ENCODE measurements at regions not wholly inside any gene's neighbourhood (a gene's known extent, or its start where the extent isn't known, plus 50 kb on each side); places are given as distances from the start of the nearest gene placed in this dataset.

DNA sequence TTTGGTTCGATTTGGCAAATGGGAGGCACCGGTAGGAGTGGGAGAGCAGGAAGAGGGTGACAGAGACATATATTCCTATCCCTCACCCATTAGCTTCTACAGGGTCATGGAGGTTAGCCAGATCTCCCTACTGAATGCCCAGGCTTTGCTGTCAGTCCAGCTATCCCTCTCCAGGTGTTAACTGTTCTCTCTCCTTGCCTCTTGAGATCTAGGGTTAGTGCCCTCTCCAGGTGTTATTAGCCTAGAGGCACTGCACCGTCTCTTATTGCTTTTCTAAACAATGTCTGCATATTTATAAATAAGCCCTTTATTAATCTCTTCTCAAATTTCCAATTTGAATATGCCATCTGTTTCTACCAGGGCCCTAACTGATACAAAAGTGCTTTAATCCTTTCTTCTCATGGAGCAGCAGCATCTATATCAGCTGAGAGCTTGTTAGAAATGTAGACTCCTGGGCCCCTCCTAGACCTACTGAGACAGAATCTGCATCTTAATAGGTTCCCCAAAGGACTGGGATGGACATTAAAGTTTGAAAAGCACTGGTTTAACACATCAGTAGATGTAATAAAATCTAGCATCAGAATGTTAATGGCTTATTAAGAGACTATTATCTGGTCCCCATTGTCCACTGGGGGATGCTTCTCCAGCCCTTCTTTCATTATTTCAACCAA lies 322.5 kb upstream of the SLC24A2 start:
- Histone ChIP-seq H3K9me3 (peaks cover 0 to 5% of the 10 kb centered on the region in 2 donors), H3K4me3 (no peak overlapping the region), H3K36me3 (no peaks in the 10 kb centered on the region), H3K4me1 (no peaks in the 10 kb centered on the region), H3K27ac (no peak overlapping the region), H3K27me3 (no peaks in the 10 kb centered on the region)
- ATAC-seq = no peak
- TF ChIP-seq, protein P1, sequence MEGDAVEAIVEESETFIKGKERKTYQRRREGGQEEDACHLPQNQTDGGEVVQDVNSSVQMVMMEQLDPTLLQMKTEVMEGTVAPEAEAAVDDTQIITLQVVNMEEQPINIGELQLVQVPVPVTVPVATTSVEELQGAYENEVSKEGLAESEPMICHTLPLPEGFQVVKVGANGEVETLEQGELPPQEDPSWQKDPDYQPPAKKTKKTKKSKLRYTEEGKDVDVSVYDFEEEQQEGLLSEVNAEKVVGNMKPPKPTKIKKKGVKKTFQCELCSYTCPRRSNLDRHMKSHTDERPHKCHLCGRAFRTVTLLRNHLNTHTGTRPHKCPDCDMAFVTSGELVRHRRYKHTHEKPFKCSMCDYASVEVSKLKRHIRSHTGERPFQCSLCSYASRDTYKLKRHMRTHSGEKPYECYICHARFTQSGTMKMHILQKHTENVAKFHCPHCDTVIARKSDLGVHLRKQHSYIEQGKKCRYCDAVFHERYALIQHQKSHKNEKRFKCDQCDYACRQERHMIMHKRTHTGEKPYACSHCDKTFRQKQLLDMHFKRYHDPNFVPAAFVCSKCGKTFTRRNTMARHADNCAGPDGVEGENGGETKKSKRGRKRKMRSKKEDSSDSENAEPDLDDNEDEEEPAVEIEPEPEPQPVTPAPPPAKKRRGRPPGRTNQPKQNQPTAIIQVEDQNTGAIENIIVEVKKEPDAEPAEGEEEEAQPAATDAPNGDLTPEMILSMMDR (IDR thresholded peaks at IDR 0.05) = no peak
- DNase-seq = no peak
- intact Hi-C loops (cut with DNase I) = no loop called here

DNA sequence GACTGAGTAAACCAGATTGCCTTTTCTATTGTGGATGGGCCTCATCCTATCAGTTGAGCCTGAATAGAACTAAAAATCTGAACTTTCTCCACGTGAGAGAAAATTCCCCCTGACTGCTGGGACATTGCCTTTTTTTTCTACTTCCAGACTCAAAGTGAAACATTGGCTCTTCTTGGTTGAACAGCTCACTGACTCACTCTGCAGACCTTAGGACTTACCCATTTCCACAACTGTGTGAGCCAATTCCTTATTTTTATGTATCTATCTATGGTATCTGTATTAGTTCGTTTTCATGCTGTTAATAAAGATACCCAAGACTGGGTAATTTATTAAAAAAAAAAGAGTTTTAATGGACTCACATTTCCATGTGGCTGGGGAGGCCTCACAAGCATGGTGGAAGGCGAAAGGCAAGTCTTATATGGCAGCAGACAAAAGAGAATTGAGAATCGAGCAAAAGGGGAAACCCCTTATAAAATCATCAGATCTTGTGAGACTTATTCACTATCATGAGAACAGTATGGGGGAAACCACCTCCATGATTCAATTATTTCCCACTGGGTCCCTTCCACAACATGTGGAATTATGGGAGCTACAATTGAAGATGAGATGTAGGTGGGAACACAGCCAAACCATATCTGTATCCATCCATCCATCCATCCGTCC lies 306.7 kb upstream of the SLC24A2 start:
- no peak for ATAC-seq
- Histone ChIP-seq H3K27me3 (no peaks in the 10 kb centered on the region), H3K27ac (no peak overlapping the region), H3K36me3 (no peaks in the 10 kb centered on the region), H3K4me1 (no peaks in the 10 kb centered on the region), H3K4me3 (no peak overlapping the region), H3K9me3 (no peaks in the 10 kb centered on the region)
- TF ChIP-seq, protein P1 (IDR thresholded peaks at IDR 0.05) = no peak
- DNase-seq = no peak
- intact Hi-C loops (cut with DNase I) = no loop called here

DNA sequence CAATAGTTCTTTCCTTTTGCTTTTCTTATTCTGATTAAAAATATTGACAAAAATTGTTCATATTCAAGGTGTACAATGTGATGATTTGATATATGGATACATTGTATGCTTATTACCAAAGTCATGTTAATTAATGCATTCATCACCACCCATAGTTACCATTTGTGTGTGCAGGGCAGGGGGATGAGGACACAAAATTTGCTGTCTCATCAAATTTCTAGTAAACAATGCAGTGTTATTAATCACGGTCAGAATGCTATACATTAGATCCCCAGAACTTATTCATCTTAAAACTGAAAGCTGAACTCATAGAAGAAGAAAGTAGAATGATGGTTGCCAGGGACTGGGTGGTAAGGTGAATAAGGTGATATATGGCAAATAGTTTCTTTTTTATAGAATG lies 303.7 kb upstream of the SLC24A2 start:
- DNase-seq (no peak), ATAC-seq (no peak)
- intact Hi-C loops (cut with DNase I) = no loop called here
- H3K4me3 ChIP-seq = no peak overlapping the region
- H3K27me3 ChIP-seq = peaks cover 0 to 27% of the 10 kb centered on the region in 2 donors
- H3K4me1 ChIP-seq = no peaks in the 10 kb centered on the region
- TF ChIP-seq, protein P1 (IDR thresholded peaks at IDR 0.05) = no peak
- no peak overlapping the region for H3K27ac ChIP-seq
- H3K9me3 ChIP-seq = no peaks in the 10 kb centered on the region
- H3K36me3 ChIP-seq = no peaks in the 10 kb centered on the region

GRCh38 chr9:20087481-20087880 lies 298.6 kb upstream of the SLC24A2 start:
- ATAC-seq (no peak), DNase-seq (no peak)
- TF ChIP-seq, protein P1 (IDR thresholded peaks at IDR 0.05) = no peak
- Histone ChIP-seq H3K4me1 (no peaks in the 10 kb centered on the region), H3K27ac (no peak overlapping the region), H3K27me3 (peaks cover 0 to 51% of the 10 kb centered on the region in 2 donors), H3K9me3 (no peaks in the 10 kb centered on the region), H3K4me3 (no peak overlapping the region), H3K36me3 (no peaks in the 10 kb centered on the region)
- intact Hi-C loops (cut with DNase I) = no loop called here

DNA sequence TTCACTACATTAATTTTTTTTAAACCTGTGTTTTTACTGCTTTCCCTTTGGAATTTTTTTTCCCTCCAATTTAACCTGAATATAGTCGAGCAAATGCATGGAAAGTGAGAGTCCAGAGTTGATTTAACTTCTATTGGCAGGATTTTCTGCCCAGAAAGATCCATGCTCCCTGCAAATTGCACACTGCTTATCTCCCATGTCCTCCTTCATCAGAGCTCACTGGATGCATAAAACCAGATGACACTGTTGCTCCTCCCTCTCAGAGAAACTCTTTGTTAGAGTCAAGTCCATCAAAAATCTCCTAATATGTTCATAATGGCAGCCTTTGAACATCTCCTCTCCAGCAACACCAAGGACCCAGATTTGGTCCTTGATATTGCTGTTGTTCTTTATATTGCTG lies 297.0 kb upstream of the SLC24A2 start:
- Histone ChIP-seq H3K36me3 (no peaks in the 10 kb centered on the region), H3K4me3 (no peak overlapping the region), H3K9me3 (no peaks in the 10 kb centered on the region), H3K4me1 (no peaks in the 10 kb centered on the region), H3K27ac (no peak overlapping the region), H3K27me3 (peaks cover 0 to 62% of the 10 kb centered on the region in 2 donors)
- intact Hi-C loops (cut with DNase I) = no loop called here
- DNase-seq = no peak
- ATAC-seq = no peak
- TF ChIP-seq, protein P1 (IDR thresholded peaks at IDR 0.05) = no peak
